ENCODE measurements at regions not wholly inside any gene's neighbourhood (a gene's known extent, or its start where the extent isn't known, plus 50 kb on each side); places are given as distances from the start of the nearest gene placed in this dataset.

GRCh38 chr13:44765001-44765471 lies 188.9 kb upstream of the TSC22D1 start:
- Histone ChIP-seq H4K20me1 (ENCODE audit: control insufficient read depth, extremely low read depth, insufficient read depth, low read length) (no peaks in the 10 kb centered on the region), H3K4me2 (ENCODE audit: control insufficient read depth, extremely low read depth, insufficient read depth, low read depth, low read length) (no peak overlapping the region), H3K9me3 (ENCODE audit: control insufficient read depth, low read depth, low read length) (no peaks in the 10 kb centered on the region), H3K27me3 (ENCODE audit: control insufficient read depth, extremely low read depth, insufficient read depth, low read length) (no peaks in the 10 kb centered on the region), H3K79me2 (ENCODE audit: control insufficient read depth, insufficient read depth, low read length) (no peaks in the 10 kb centered on the region), H3K9ac (ENCODE audit: control insufficient read depth, extremely low read depth, insufficient read depth, low read length) (no peak overlapping the region), H3K4me1 (ENCODE audit: control insufficient read depth, extremely low read depth, insufficient read depth, low read length) (peaks cover 48% of the 10 kb centered on the region), H3K36me3 (ENCODE audit: control insufficient read depth in 2 of 2, extremely low read depth in 1 of 2, insufficient read depth in 2 of 2, low read length in 2 of 2) (no peaks in the 10 kb centered on the region), H3K27ac (ENCODE audit: control insufficient read depth, insufficient read depth, low read length) (no peak overlapping the region), H3K4me3 (ENCODE audit: control insufficient read depth in 2 of 3, extremely low read depth in 1 of 3, insufficient read depth in 2 of 3, low read depth in 1 of 3, low read length in 3 of 3) (no peak overlapping the region), H3K9me1 (ENCODE audit: control insufficient read depth, extremely low read depth, insufficient read depth, low read length) (no peaks in the 10 kb centered on the region), H2AFZ (ENCODE audit: control insufficient read depth, low read length) (peak overlapping the region; percentile 36)
- TF ChIP-seq EZH2 (IDR thresholded peaks at IDR 0.05; ENCODE audit: low read length) = no peak
- TF ChIP-seq, protein P1, sequence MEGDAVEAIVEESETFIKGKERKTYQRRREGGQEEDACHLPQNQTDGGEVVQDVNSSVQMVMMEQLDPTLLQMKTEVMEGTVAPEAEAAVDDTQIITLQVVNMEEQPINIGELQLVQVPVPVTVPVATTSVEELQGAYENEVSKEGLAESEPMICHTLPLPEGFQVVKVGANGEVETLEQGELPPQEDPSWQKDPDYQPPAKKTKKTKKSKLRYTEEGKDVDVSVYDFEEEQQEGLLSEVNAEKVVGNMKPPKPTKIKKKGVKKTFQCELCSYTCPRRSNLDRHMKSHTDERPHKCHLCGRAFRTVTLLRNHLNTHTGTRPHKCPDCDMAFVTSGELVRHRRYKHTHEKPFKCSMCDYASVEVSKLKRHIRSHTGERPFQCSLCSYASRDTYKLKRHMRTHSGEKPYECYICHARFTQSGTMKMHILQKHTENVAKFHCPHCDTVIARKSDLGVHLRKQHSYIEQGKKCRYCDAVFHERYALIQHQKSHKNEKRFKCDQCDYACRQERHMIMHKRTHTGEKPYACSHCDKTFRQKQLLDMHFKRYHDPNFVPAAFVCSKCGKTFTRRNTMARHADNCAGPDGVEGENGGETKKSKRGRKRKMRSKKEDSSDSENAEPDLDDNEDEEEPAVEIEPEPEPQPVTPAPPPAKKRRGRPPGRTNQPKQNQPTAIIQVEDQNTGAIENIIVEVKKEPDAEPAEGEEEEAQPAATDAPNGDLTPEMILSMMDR (optimal IDR thresholded peaks at IDR 0.05 in 1 of 3, IDR thresholded peaks at IDR 0.05 in 1 of 3, conservative IDR thresholded peaks at IDR 0.05 in 1 of 3; ENCODE audit: extremely low read depth in 1 of 3, insufficient read depth in 2 of 3, low read length in 3 of 3) = no peak
- dilution Hi-C loops (cut with MboI; ENCODE audit: extremely low pct_ligation_motif_present, low sequenced_read_pairs) = no loop called here
- FAIRE-seq (no peak), DNase-seq (ENCODE audit: low read depth, low spot score) (no peak)

DNA sequence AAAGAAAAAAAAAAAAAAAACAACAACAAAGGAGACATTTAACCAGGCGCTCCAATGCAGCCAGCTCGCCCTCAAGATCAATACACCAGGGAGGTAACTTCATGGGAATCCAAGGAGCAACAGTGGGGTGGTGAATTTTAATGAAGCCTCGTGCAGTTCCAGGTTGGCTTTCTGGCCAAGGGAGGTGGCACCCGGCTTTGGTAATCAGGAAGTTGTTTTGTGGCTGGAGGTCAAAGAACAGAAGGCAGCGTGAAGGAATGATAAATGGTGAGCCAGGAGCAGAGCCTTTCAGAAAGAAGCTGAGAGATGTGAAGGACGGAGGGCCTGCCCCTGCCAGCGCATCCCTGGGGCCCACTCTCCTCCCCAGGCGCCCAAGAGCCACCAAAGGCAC lies 188.2 kb upstream of the TSC22D1 start:
- Histone ChIP-seq H3K9me1 (ENCODE audit: control insufficient read depth, extremely low read depth, insufficient read depth, low read length) (no peaks in the 10 kb centered on the region), H3K79me2 (ENCODE audit: control insufficient read depth, insufficient read depth, low read length) (no peaks in the 10 kb centered on the region), H3K36me3 (ENCODE audit: control insufficient read depth in 2 of 2, extremely low read depth in 1 of 2, insufficient read depth in 2 of 2, low read length in 2 of 2) (no peaks in the 10 kb centered on the region), H3K27me3 (ENCODE audit: control insufficient read depth, extremely low read depth, insufficient read depth, low read length) (no peaks in the 10 kb centered on the region), H3K4me2 (ENCODE audit: control insufficient read depth, extremely low read depth, insufficient read depth, low read depth, low read length) (no peak overlapping the region), H3K9me3 (ENCODE audit: control insufficient read depth, low read depth, low read length) (no peaks in the 10 kb centered on the region), H3K27ac (ENCODE audit: control insufficient read depth, insufficient read depth, low read length) (no peak overlapping the region), H3K4me1 (ENCODE audit: control insufficient read depth, extremely low read depth, insufficient read depth, low read length) (peaks cover 54% of the 10 kb centered on the region), H3K4me3 (ENCODE audit: control insufficient read depth in 2 of 3, extremely low read depth in 1 of 3, insufficient read depth in 2 of 3, low read depth in 1 of 3, low read length in 3 of 3) (no peak overlapping the region), H2AFZ (ENCODE audit: control insufficient read depth, low read length) (peak overlapping the region; percentile 78), H4K20me1 (ENCODE audit: control insufficient read depth, extremely low read depth, insufficient read depth, low read length) (no peaks in the 10 kb centered on the region), H3K9ac (ENCODE audit: control insufficient read depth, extremely low read depth, insufficient read depth, low read length) (no peak overlapping the region)
- FAIRE-seq (no peak), DNase-seq (ENCODE audit: low read depth, low spot score) (no peak)
- dilution Hi-C loops (cut with MboI; ENCODE audit: extremely low pct_ligation_motif_present, low sequenced_read_pairs) = no loop called here
- TF ChIP-seq, protein P1 (optimal IDR thresholded peaks at IDR 0.05 in 1 of 3, IDR thresholded peaks at IDR 0.05 in 1 of 3, conservative IDR thresholded peaks at IDR 0.05 in 1 of 3; ENCODE audit: extremely low read depth in 1 of 3, insufficient read depth in 2 of 3, low read length in 3 of 3) = no peak
- TF ChIP-seq EZH2 (IDR thresholded peaks at IDR 0.05; ENCODE audit: low read length) = no peak

Data from keratinocyte (primary cell).